H1 (cell line): ENCODE measurements at regions not wholly inside any gene's neighbourhood (a gene's known extent, or its start where the extent isn't known, plus 50 kb on each side); places are given as distances from the start of the nearest gene placed in this dataset.

ENCODE experiments used
- CTCF ChIA-PET: fragments of 300-600 bp; sonication (Branson Sonifier 250); formaldehyde crosslinking; loops from one replicate; lab custom pipeline; 2021; ENCODE audit not compliant: partially characterized antibody; lab: Charles Lee
- POLR2A ChIA-PET: fragments of 300-600 bp; sonication (Branson Sonifier 250); formaldehyde crosslinking; loops from one replicate; lab custom pipeline; 2021; ENCODE audit warnings: inconsistent platforms; ENCODE audit not compliant: partially characterized antibody; lab: Charles Lee
- DNase-seq, 2 experiments: peaks; one replicate each; pipeline versions ENCODE4 v3.0.0 to v3.0.0-alpha.2; 2010 to 2022; ENCODE audit warnings: low spot score in 2 of 2, low read depth in 1 of 2, mixed read lengths in 1 of 2
- FAIRE-seq: peaks from 2 replicates; lab custom pipeline; 2011; peaks lifted over from hg19 to GRCh38; lab: Jason Lieb, UNC
- H2AFZ ChIP-seq: 2 replicates; pipeline ENCODE4 v1.8.1; 2012; ENCODE audit warnings: low read length, inconsistent platforms
- H2AK5ac ChIP-seq: 2 replicates; pipeline ENCODE4 v1.6.1; 2013; ENCODE audit warnings: low read depth, low read length
- H2BK120ac ChIP-seq: replicated peaks from 2 replicates; pipeline ENCODE3; 2013; ENCODE audit warnings: low read depth, low read length, inconsistent platforms
- H2BK12ac ChIP-seq: 2 replicates; pipeline ENCODE4 v1.6.1; 2013; ENCODE audit warnings: low read depth, low read length
- H2BK15ac ChIP-seq: 2 replicates; pipeline ENCODE4 v1.6.1; 2013; ENCODE audit warnings: low read length
- H2BK20ac ChIP-seq: 2 replicates; pipeline ENCODE4 v1.6.1; 2013; ENCODE audit warnings: low read length
- H2BK5ac ChIP-seq: 2 replicates; pipeline ENCODE4 v1.6.1; 2013; ENCODE audit warnings: low read depth, low read length
- H3K14ac ChIP-seq: 2 replicates; pipeline ENCODE4 v1.6.1; 2013; ENCODE audit warnings: inconsistent platforms; ENCODE audit not compliant: insufficient read length
- H3K18ac ChIP-seq: 2 replicates; pipeline ENCODE4 v1.6.1; 2013; ENCODE audit warnings: low read length; ENCODE audit errors: extremely low read depth
- H3K23ac ChIP-seq: 2 replicates; pipeline ENCODE4 v1.6.1; 2013; ENCODE audit warnings: inconsistent platforms; ENCODE audit not compliant: insufficient read length
- H3K23me2 ChIP-seq: 2 replicates; pipeline ENCODE4 v1.6.1; 2013; ENCODE audit warnings: low read depth, low read length
- H3K27ac ChIP-seq: 2 replicates; pipeline ENCODE4 v1.6.1; 2011; ENCODE audit warnings: low read depth, low read length, inconsistent platforms
- H3K27me3 ChIP-seq, 4 experiments: replicated peaks in 1 of 4; 1 replicate in 1 of 4; 2 replicates in 3 of 4; pipeline versions ENCODE4 v1.6.1 to v1.8.1; 2011 to 2013; ENCODE audit warnings: low read length in 3 of 4, mild to moderate bottlenecking in 3 of 4, inconsistent platforms in 2 of 4, mixed read lengths in 2 of 4, moderate library complexity in 1 of 4; ENCODE audit not compliant: control insufficient read depth in 3 of 4, insufficient read depth in 3 of 4; ENCODE audit errors: extremely low read depth in 1 of 4
- H3K36me3 ChIP-seq, 4 experiments: 2 replicates each; pipeline versions ENCODE4 v1.6.1 to v1.8.1; 2011 to 2013; ENCODE audit warnings: mild to moderate bottlenecking in 4 of 4, low read length in 3 of 4, moderate library complexity in 2 of 4, control low read depth in 1 of 4, inconsistent platforms in 1 of 4; ENCODE audit not compliant: insufficient read depth in 4 of 4, control insufficient read depth in 2 of 4
- H3K4ac ChIP-seq: replicated peaks from 2 replicates; pipeline ENCODE3; 2013; ENCODE audit warnings: low read length, low read depth, mixed read lengths, inconsistent platforms; ENCODE audit not compliant: insufficient read length
- H3K4me1 ChIP-seq, 4 experiments: replicated peaks in 1 of 4; 1 replicate in 1 of 4; 2 replicates in 3 of 4; pipeline versions ENCODE4 v1.6.1 to v1.8.1; 2011 to 2013; ENCODE audit warnings: low read length in 3 of 4, inconsistent platforms in 2 of 4, mixed read lengths in 1 of 4; ENCODE audit not compliant: insufficient read depth in 4 of 4, control insufficient read depth in 3 of 4
- H3K4me2 ChIP-seq, 2 experiments: 2 replicates each; pipeline versions ENCODE4 v1.6.1 to v1.8.1; 2011 to 2013; ENCODE audit warnings: low read depth in 2 of 2, low read length in 2 of 2, control low read depth in 1 of 2, inconsistent platforms in 1 of 2, mild to moderate bottlenecking in 1 of 2; ENCODE audit not compliant: insufficient read depth in 1 of 2
- H3K4me3 ChIP-seq, 4 experiments: fragments of 200-600, 300-600 bp in 1 of 4; sonication (generic), shearing (Covaris generic), sonication (Bioruptor Twin) in 1 of 4; 2 replicates each; pipeline versions ENCODE4 v1.5.1 to v1.8.1; 2011 to 2016; ENCODE audit warnings: low read length in 4 of 4, low read depth in 3 of 4, control low read depth in 2 of 4, inconsistent platforms in 2 of 4, mild to moderate bottlenecking in 2 of 4, mixed read lengths in 1 of 4, moderate library complexity in 1 of 4; ENCODE audit not compliant: insufficient read depth in 2 of 4; ENCODE audit errors: extremely low read depth in 1 of 4
- H3K56ac ChIP-seq: replicated peaks from 2 replicates; pipeline ENCODE3; 2013; ENCODE audit warnings: low read depth, mild to moderate bottlenecking, mixed read lengths, low read length, inconsistent platforms; ENCODE audit not compliant: insufficient read length
- H3K79me1 ChIP-seq: 2 replicates; pipeline ENCODE4 v1.6.1; 2013; ENCODE audit warnings: low read depth, low read length, control low read depth
- H3K79me2 ChIP-seq, 2 experiments: 2 replicates each; pipeline versions ENCODE4 v1.6.1 to v1.8.1; 2012 to 2013; ENCODE audit warnings: low read length in 2 of 2, mild to moderate bottlenecking in 2 of 2, inconsistent platforms in 1 of 2; ENCODE audit not compliant: insufficient read depth in 2 of 2, control insufficient read depth in 1 of 2
- H3K9ac ChIP-seq, 4 experiments: replicated peaks in 1 of 4; 1 replicate in 1 of 4; 2 replicates in 3 of 4; pipeline versions ENCODE4 v1.6.1 to v1.8.1; 2011 to 2013; ENCODE audit warnings: low read depth in 3 of 4, low read length in 3 of 4, control low read depth in 2 of 4, mild to moderate bottlenecking in 2 of 4, moderate library complexity in 2 of 4, inconsistent platforms in 1 of 4; ENCODE audit errors: extremely low read depth in 1 of 4
- H3K9me3 ChIP-seq, 2 experiments: 2 replicates each; pipeline versions ENCODE4 v1.6.1 to v1.8.1; 2012 to 2013; ENCODE audit warnings: mild to moderate bottlenecking in 2 of 2, moderate library complexity in 2 of 2, control low read depth in 1 of 2, inconsistent platforms in 1 of 2, low read depth in 1 of 2, low read length in 1 of 2, mixed read lengths in 1 of 2; ENCODE audit not compliant: insufficient read depth in 2 of 2
- H4K20me1 ChIP-seq, 2 experiments: replicated peaks in 1 of 2; 2 replicates each; pipeline versions ENCODE3 to v1.8.1; 2011 to 2013; ENCODE audit warnings: inconsistent platforms in 2 of 2, low read length in 2 of 2, mild to moderate bottlenecking in 1 of 2; ENCODE audit not compliant: insufficient read depth in 2 of 2, control insufficient read depth in 1 of 2
- H4K5ac ChIP-seq: 2 replicates; pipeline ENCODE4 v1.6.1; 2013; ENCODE audit warnings: low read length, low read depth, mixed read lengths, inconsistent platforms; ENCODE audit not compliant: insufficient read length
- H4K8ac ChIP-seq: 2 replicates; pipeline ENCODE4 v1.8.0; 2013; ENCODE audit warnings: mild to moderate bottlenecking, moderate library complexity, low read length, inconsistent platforms; ENCODE audit not compliant: insufficient read depth; ENCODE audit errors: extremely low read depth
- H4K91ac ChIP-seq: replicated peaks from 2 replicates; pipeline ENCODE3; 2013; ENCODE audit warnings: low read length, mixed read lengths, inconsistent platforms; ENCODE audit not compliant: insufficient read length
- CTCF ChIP-seq, 3 experiments: IDR thresholded peaks; 1 replicate in 2 of 3; 2 replicates in 1 of 3; pipeline versions ENCODE4 v1.5.1 to v1.6.1; 2011; ENCODE audit warnings: low read length in 3 of 3, mild to moderate bottlenecking in 3 of 3, inconsistent platforms in 2 of 3, low read depth in 1 of 3, moderate library complexity in 1 of 3; ENCODE audit not compliant: insufficient read depth in 1 of 3; ENCODE audit errors: control extremely low read depth in 1 of 3
- RAD21 ChIP-seq, 2 experiments: IDR thresholded peaks in 1 of 2; conservative IDR thresholded peaks in 1 of 2; 2 replicates each; pipeline ENCODE4 v1.6.1; 2011; ENCODE audit warnings: low read depth in 2 of 2, low read length in 2 of 2, improper control_type of control experiment in 1 of 2, inconsistent platforms in 1 of 2, mild to moderate bottlenecking in 1 of 2, moderate library complexity in 1 of 2
- SP2 ChIP-seq: IDR thresholded peaks from 2 replicates; pipeline ENCODE4 v1.6.1; 2012; ENCODE audit warnings: mild to moderate bottlenecking, low read length, inconsistent platforms
- WGBS, 2 experiments: shearing (Covaris generic) in 1 of 2; methylation state at CpG; one replicate each; pipeline versions ENCODE4 v1.1.6 to v1.1.7; 2013 to 2015; ENCODE audit warnings: low lambda C conversion rate in 2 of 2, mixed read lengths in 2 of 2, inconsistent platforms in 1 of 2, low coverage in 1 of 2, missing lambda C conversion rate in 1 of 2; ENCODE audit not compliant: insufficient replicate concordance in 2 of 2, insufficient coverage in 1 of 2, insufficient read length in 1 of 2; ENCODE audit errors: extremely low coverage in 1 of 2, missing lambda C conversion rate in 1 of 2; 5-methylcytosine and 5-hydroxymethylcytosine counted together

- no peaks in the 10 kb centered on the region for H3K9me3 ChIP-seq
- DNase-seq (peak in 1 of 2 experiments; percentile 23), FAIRE-seq (no peak)
- H4K91ac ChIP-seq: no peak overlapping the region
- H2BK20ac ChIP-seq: no peak overlapping the region
- H4K20me1 ChIP-seq: no peaks in the 10 kb centered on the region
- H3K36me3 ChIP-seq: no peaks in the 10 kb centered on the region
- H4K8ac ChIP-seq: 0 out of 2 replicates have a peak overlapping the region, but pooled peaks have one; percentile 21
- no peaks in the 10 kb centered on the region for H3K23me2 ChIP-seq
- H3K56ac ChIP-seq: no peak overlapping the region
- peak overlapping the region; percentile 65; the same call in 1 of the 2 replicates for H2AFZ ChIP-seq
- H3K79me1 ChIP-seq: no peaks in the 10 kb centered on the region
- H3K4me3 ChIP-seq: no peak overlapping the region
- peak overlapping the region; percentile 66; the same call in 1 of the 2 replicates for H2AK5ac ChIP-seq
- no peak overlapping the region for H3K23ac ChIP-seq
- no peak overlapping the region for H4K5ac ChIP-seq
- no peak for TF ChIP-seq SP2
- TF ChIP-seq RAD21 (IDR thresholded peaks at IDR 0.05 in 1 of 2, conservative IDR thresholded peaks at IDR 0.05 in 1 of 2; ENCODE audit: low read depth in 2 of 2, low read length in 2 of 2): peak; percentile 31 to 55; a peak in 3 of 4 replicates
- TF ChIP-seq CTCF (IDR thresholded peaks at IDR 0.05; ENCODE audit: control extremely low read depth in 1 of 3, insufficient read depth in 1 of 3, low read depth in 1 of 3, low read length in 3 of 3): peak in 2 of 3 experiments; percentile 25 to 48; a peak in 2 of 4 replicates
- H3K27ac ChIP-seq: no peak overlapping the region
- H3K4ac ChIP-seq: no peak overlapping the region
- peaks cover 2 to 11% (median 5%) of the 10 kb centered on the region in 4 experiments; a peak in 4 of 7 replicates for H3K4me1 ChIP-seq
- peak overlapping the region; percentile 62; the same call in 1 of the 2 replicates for H2BK12ac ChIP-seq
- H3K18ac ChIP-seq: no peak overlapping the region
- 82% methylated on average over 20 of the region's 20 CpGs; no CpG with 5 or more reads in 1 of the 2 experiments for WGBS, 2 experiments
- no peak overlapping the region for H2BK5ac ChIP-seq
- H2BK15ac ChIP-seq: peak overlapping the region; percentile 4; the same call in 1 of the 2 replicates
- H3K79me2 ChIP-seq: no peaks in the 10 kb centered on the region
- no peak overlapping the region for H3K14ac ChIP-seq
- no peak overlapping the region for H3K9ac ChIP-seq
- no peak overlapping the region for H3K4me2 ChIP-seq
- CTCF ChIA-PET: interaction anchor here (0.6 to 1.9 kb wide), 8 partner anchors 39 to 180 kb away, joined by 3 to 9 read pairs (median 4); no protein-coding TSS in a partner anchor
- no peaks in the 10 kb centered on the region for H3K27me3 ChIP-seq
- POLR2A ChIA-PET: interaction anchor here (1.2 kb wide), 1 partner anchor 12 kb away, joined by 3 read pairs; no protein-coding TSS in a partner anchor
- H2BK120ac ChIP-seq: no peak overlapping the region
These were observed 77.8 kb upstream of the CADM1 start for GRCh38 chr11:115581871-115582639.
